IMR-90 (cell line): ENCODE measurements at regions not wholly inside any gene's neighbourhood (a gene's known extent, or its start where the extent isn't known, plus 50 kb on each side); places are given as distances from the start of the nearest gene placed in this dataset.

Source experiments
- ATAC-seq: fragments of 200-7000 bp; cut with Tn5 transposase; 2 replicates; pipeline ENCODE4 v1.9.1; 2020; ENCODE audit warnings: low read depth, mild to moderate bottlenecking, moderate library complexity
- BruUV-seq: library from RNA; stranded (reverse); fragments of 400-500 nt; replicated peaks from 2 replicates; lab custom pipeline; 2021; lab: Mats Ljungman, UMichigan
- CTCF ChIA-PET: fragments of 300-600 bp; formaldehyde crosslinking; extraction: SDS; loops from one replicate; lab custom pipeline; 2021; ENCODE audit warnings: antibody characterized with exemption; lab: Yijun Ruan, JAX
- POLR2A ChIA-PET: fragments of 300-600 bp; sonication (Branson Sonifier 250); formaldehyde crosslinking; loops from one replicate; lab custom pipeline; 2022; ENCODE audit warnings: antibody characterized with exemption; ENCODE audit not compliant: unreplicated experiment; lab: Charles Lee
- DNase-seq: peaks from one replicate; pipeline ENCODE4 v3.0.0; 2013
- H2AFZ ChIP-seq: replicated peaks from 2 replicates; pipeline ENCODE3; 2013; ENCODE audit warnings: low read length, mild to moderate bottlenecking; ENCODE audit not compliant: poor library complexity
- H2AK5ac ChIP-seq: 2 replicates; pipeline ENCODE4 v1.6.1; 2013; ENCODE audit warnings: low read depth, low read length, inconsistent platforms
- H2AK9ac ChIP-seq: replicated peaks from 2 replicates; pipeline ENCODE3; 2013; ENCODE audit warnings: mild to moderate bottlenecking, low read depth, low read length, moderate library complexity; ENCODE audit not compliant: poor library complexity
- H2BK120ac ChIP-seq: 2 replicates; pipeline ENCODE4 v1.6.1; 2013; ENCODE audit warnings: low read depth, low read length, inconsistent platforms
- H2BK15ac ChIP-seq: 3 replicates; pipeline ENCODE4 v1.6.1; 2013; ENCODE audit warnings: low read depth, low read length, inconsistent platforms
- H2BK20ac ChIP-seq: 2 replicates; pipeline ENCODE4 v1.6.1; 2013; ENCODE audit warnings: low read depth, mild to moderate bottlenecking, inconsistent platforms, low read length, moderate library complexity
- H2BK5ac ChIP-seq: 2 replicates; pipeline ENCODE4 v1.6.1; 2013; ENCODE audit warnings: mild to moderate bottlenecking, low read depth, low read length, inconsistent platforms; ENCODE audit not compliant: poor library complexity, severe bottlenecking
- H3K14ac ChIP-seq: replicated peaks from 2 replicates; pipeline ENCODE4 v1.6.1; 2013; ENCODE audit warnings: low read depth, low read length, inconsistent platforms
- H3K18ac ChIP-seq: 2 replicates; pipeline ENCODE4 v1.6.1; 2013; ENCODE audit warnings: low read depth, low read length, control low read depth
- H3K23ac ChIP-seq: 2 replicates; pipeline ENCODE4 v1.6.1; 2013; ENCODE audit warnings: low read depth, low read length, inconsistent platforms
- H3K27ac ChIP-seq: 2 replicates; pipeline ENCODE4 v1.5.1; 2013; ENCODE audit warnings: mild to moderate bottlenecking, control low read depth, low read length; ENCODE audit not compliant: insufficient read depth
- H3K27me3 ChIP-seq: 2 replicates; pipeline ENCODE4 v1.6.1; 2013; ENCODE audit warnings: low read length; ENCODE audit not compliant: control insufficient read depth, insufficient read depth
- H3K36me3 ChIP-seq: 2 replicates; pipeline ENCODE4 v1.6.1; 2013; ENCODE audit warnings: low read length, mixed read lengths; ENCODE audit not compliant: control insufficient read depth, insufficient read depth
- H3K4ac ChIP-seq: 2 replicates; pipeline ENCODE4 v1.6.1; 2013; ENCODE audit warnings: low read depth, low read length, inconsistent platforms
- H3K4me1 ChIP-seq: 2 replicates; pipeline ENCODE4 v1.6.1; 2013; ENCODE audit warnings: low read length, mixed read lengths; ENCODE audit not compliant: control insufficient read depth, insufficient read depth
- H3K4me2 ChIP-seq: 2 replicates; pipeline ENCODE4 v1.6.1; 2013; ENCODE audit warnings: low read depth, mild to moderate bottlenecking, control low read depth, low read length, moderate library complexity
- H3K4me3 ChIP-seq: 2 replicates; pipeline ENCODE4 v1.5.1; 2013; ENCODE audit warnings: low read depth, mild to moderate bottlenecking, control low read depth, low read length, moderate library complexity; ENCODE audit not compliant: insufficient read depth
- H3K56ac ChIP-seq: 2 replicates; pipeline ENCODE4 v1.6.1; 2013; ENCODE audit warnings: low read length, inconsistent platforms; ENCODE audit not compliant: insufficient read depth; ENCODE audit errors: extremely low read depth
- H3K79me1 ChIP-seq, 2 experiments: 2 replicates each; pipeline ENCODE4 v1.6.1; 2013; ENCODE audit warnings: low read length in 2 of 2, inconsistent platforms in 1 of 2, low read depth in 1 of 2
- H3K9ac ChIP-seq: 2 replicates; pipeline ENCODE4 v1.6.1; 2013; ENCODE audit warnings: low read depth, low read length, control low read depth
- H3K9me1 ChIP-seq: 2 replicates; pipeline ENCODE4 v1.6.1; 2013; ENCODE audit warnings: low read length, inconsistent platforms; ENCODE audit not compliant: insufficient read depth
- H3K9me3 ChIP-seq: 2 replicates; pipeline ENCODE4 v1.6.1; 2013; ENCODE audit warnings: low read length; ENCODE audit not compliant: control insufficient read depth, insufficient read depth
- H4K20me1 ChIP-seq: 2 replicates; pipeline ENCODE4 v1.6.1; 2013; ENCODE audit warnings: low read length, inconsistent platforms; ENCODE audit not compliant: insufficient read depth
- H4K5ac ChIP-seq: 2 replicates; pipeline ENCODE4 v1.6.1; 2013; ENCODE audit warnings: mild to moderate bottlenecking, low read depth, low read length, control low read depth
- H4K8ac ChIP-seq, 2 experiments: 2 replicates each; pipeline ENCODE4 v1.6.1; 2013; ENCODE audit warnings: low read depth in 2 of 2, low read length in 2 of 2, control low read depth in 1 of 2, inconsistent platforms in 1 of 2
- H4K91ac ChIP-seq: 2 replicates; pipeline ENCODE4 v1.6.1; 2013; ENCODE audit warnings: low read depth, low read length, inconsistent platforms; ENCODE audit not compliant: insufficient read depth
- BHLHE40 ChIP-seq: fragments of 150-350 bp; IDR thresholded peaks from 2 replicates; pipeline ENCODE4 v1.6.1; 2016; ENCODE audit warnings: mild to moderate bottlenecking, low read depth, low read length
- CEBPB ChIP-seq: IDR thresholded peaks from 2 replicates; pipeline ENCODE4 v1.6.1; 2012; ENCODE audit warnings: low read depth, low read length, improper control_type of control experiment
- CHD1 ChIP-seq: IDR thresholded peaks from 2 replicates; pipeline ENCODE4 v1.6.1; 2012; ENCODE audit warnings: low read depth, low read length, improper control_type of control experiment
- FOS ChIP-seq: fragments of 150-350 bp; IDR thresholded peaks from 2 replicates; pipeline ENCODE4 v1.6.1; 2016; ENCODE audit warnings: low read depth, low read length
- MAFK ChIP-seq: IDR thresholded peaks from 2 replicates; pipeline ENCODE4 v1.6.1; 2012; ENCODE audit warnings: low read depth, low read length, improper control_type of control experiment
- MAZ ChIP-seq: IDR thresholded peaks from 2 replicates; pipeline ENCODE4 v1.6.1; 2012; ENCODE audit warnings: low read depth, mild to moderate bottlenecking, low read length, improper control_type of control experiment, moderate library complexity, borderline replicate concordance
- MXI1 ChIP-seq: IDR thresholded peaks from 2 replicates; pipeline ENCODE4 v1.6.1; 2012; ENCODE audit warnings: low read depth, mild to moderate bottlenecking, low read length, moderate library complexity, borderline replicate concordance
- NFE2L2 ChIP-seq: fragments of 150-350 bp; IDR thresholded peaks from 2 replicates; pipeline ENCODE4 v1.6.1; 2016; ENCODE audit warnings: low read depth, mild to moderate bottlenecking, low read length
- POLR2A ChIP-seq: IDR thresholded peaks from 2 replicates; pipeline ENCODE4 v1.6.1; 2012; ENCODE audit warnings: mild to moderate bottlenecking, low read depth, low read length
- RAD21 ChIP-seq: IDR thresholded peaks from 2 replicates; pipeline ENCODE4 v1.6.1; 2012; ENCODE audit warnings: low read length, improper control_type of control experiment
- RCOR1 ChIP-seq: IDR thresholded peaks from 2 replicates; pipeline ENCODE4 v1.6.1; 2012; ENCODE audit warnings: mild to moderate bottlenecking, low read length, improper control_type of control experiment; ENCODE audit not compliant: insufficient replicate concordance
- RFX5 ChIP-seq: IDR thresholded peaks from 2 replicates; pipeline ENCODE4 v1.8.0; 2012; ENCODE audit warnings: low read depth, mild to moderate bottlenecking, low read length, moderate library complexity
- SMC3 ChIP-seq: fragments of 150-350 bp; IDR thresholded peaks from 2 replicates; pipeline ENCODE4 v1.6.1; 2016; ENCODE audit warnings: low read depth, mild to moderate bottlenecking, antibody characterized with exemption, low read length, moderate library complexity
- WGBS, 2 experiments: methylation state at CpG; one replicate each; pipeline versions ENCODE4 v1.1.5 to v1.1.7; 2013; ENCODE audit warnings: missing lambda C conversion rate in 2 of 2; ENCODE audit not compliant: insufficient read length in 1 of 2; ENCODE audit errors: extremely low coverage in 2 of 2; 5-methylcytosine and 5-hydroxymethylcytosine counted together
- dilution Hi-C: fragments of 300-500 bp; cut with HindIII; formaldehyde crosslinking; loops from one replicate; pipeline ENCODE4 v1.14.3; 2018; ENCODE audit warnings: low sequenced_read_pairs; ENCODE audit not compliant: unreplicated experiment
- in situ Hi-C: fragments of 300-500 bp; cut with MboI; formaldehyde crosslinking; loops from 3 replicates; pipeline ENCODE4 v1.14.3; 2019; ENCODE audit warnings: low sequenced_read_pairs, inconsistent platforms, mixed read lengths
- intact Hi-C: fragments of 100-400 bp; cut with micrococcal nuclease; formaldehyde crosslinking; loops from 2 replicates; pipeline ENCODE4 v1.10.0; 2022
- TF ChIP-seq, protein P1 (sequence below): fragments of 150-350 bp; IDR thresholded peaks from 2 replicates; pipeline ENCODE4 v1.6.1; 2017; ENCODE audit warnings: mild to moderate bottlenecking, antibody characterized with exemption, low read length, low read depth

DNA sequence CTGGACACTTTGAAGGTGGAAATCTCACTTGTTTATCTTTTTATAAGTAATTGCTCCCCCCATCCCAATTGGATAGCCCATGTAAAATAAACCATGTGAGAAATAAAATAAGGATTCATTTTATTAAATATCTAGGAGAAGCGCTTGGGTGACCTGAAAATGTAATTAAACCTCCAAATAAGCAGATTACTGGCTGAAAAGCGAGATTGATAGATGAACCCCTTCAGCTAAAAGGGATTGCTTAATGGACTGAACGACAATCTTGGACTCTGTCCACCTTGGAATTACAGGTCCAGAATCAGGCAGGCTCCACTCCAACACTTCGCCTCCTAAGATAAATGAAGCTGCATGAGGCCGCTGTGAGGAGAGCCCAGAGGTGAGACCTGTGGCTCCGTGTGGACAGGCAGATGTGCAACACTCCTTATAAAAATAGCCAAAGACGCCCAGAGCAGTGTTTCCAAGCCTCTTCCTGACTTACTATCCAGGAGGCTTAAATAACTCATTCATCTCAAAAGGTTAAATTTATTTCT, 441.5 kb downstream of the MTX2 start:
- Histone ChIP-seq H4K8ac (no peak overlapping the region), H3K79me1 (no peaks in the 10 kb centered on the region), H3K4me2 (no peak overlapping the region), H3K14ac (no peak overlapping the region), H2AFZ (no peak overlapping the region), H3K27ac (no peak overlapping the region), H3K4me3 (no peak overlapping the region), H4K5ac (no peak overlapping the region), H3K4ac (no peak overlapping the region), H3K27me3 (no peaks in the 10 kb centered on the region; the same call in none of the 2 replicates), H2BK120ac (no peak overlapping the region), H3K9ac (no peak overlapping the region), H2AK5ac (no peak overlapping the region), H2BK5ac (no peak overlapping the region), H3K18ac (no peak overlapping the region), H4K20me1 (no peaks in the 10 kb centered on the region), H2BK15ac (no peak overlapping the region), H3K56ac (no peak overlapping the region), H2AK9ac (no peak overlapping the region), H3K23ac (no peak overlapping the region), H3K9me3 (no peaks in the 10 kb centered on the region), H2BK20ac (no peak overlapping the region), H4K91ac (no peak overlapping the region), H3K9me1 (no peaks in the 10 kb centered on the region), H3K36me3 (no peaks in the 10 kb centered on the region), H3K4me1 (no peaks in the 10 kb centered on the region)
- DNase-seq (no peak), ATAC-seq (no peak)
- 30% methylated on average over 2 of the region's 7 CpGs; no CpG with 5 or more reads in 1 of the 2 experiments for WGBS, 2 experiments
- in situ Hi-C loops (no loop called here), intact Hi-C loops (no loop called here), dilution Hi-C loops (no loop called here)
- no TSS peak for BruUV-seq
- TF ChIP-seq BHLHE40 (no peak), NFE2L2 (no peak), MAZ (no peak), MXI1 (no peak), POLR2A (no peak), RAD21 (no peak), CHD1 (no peak), FOS (no peak), SMC3 (no peak), MAFK (no peak), CEBPB (no peak), RFX5 (no peak), RCOR1 (no peak)
- TF ChIP-seq, protein P1, sequence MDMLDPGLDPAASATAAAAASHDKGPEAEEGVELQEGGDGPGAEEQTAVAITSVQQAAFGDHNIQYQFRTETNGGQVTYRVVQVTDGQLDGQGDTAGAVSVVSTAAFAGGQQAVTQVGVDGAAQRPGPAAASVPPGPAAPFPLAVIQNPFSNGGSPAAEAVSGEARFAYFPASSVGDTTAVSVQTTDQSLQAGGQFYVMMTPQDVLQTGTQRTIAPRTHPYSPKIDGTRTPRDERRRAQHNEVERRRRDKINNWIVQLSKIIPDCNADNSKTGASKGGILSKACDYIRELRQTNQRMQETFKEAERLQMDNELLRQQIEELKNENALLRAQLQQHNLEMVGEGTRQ, result no peak
- POLR2A ChIA-PET, result no interaction called here
- CTCF ChIA-PET, result no interaction called here
